ENCODE measurements at regions not wholly inside any gene's neighbourhood (a gene's known extent, or its start where the extent isn't known, plus 50 kb on each side); places are given as distances from the start of the nearest gene placed in this dataset.

DNA sequence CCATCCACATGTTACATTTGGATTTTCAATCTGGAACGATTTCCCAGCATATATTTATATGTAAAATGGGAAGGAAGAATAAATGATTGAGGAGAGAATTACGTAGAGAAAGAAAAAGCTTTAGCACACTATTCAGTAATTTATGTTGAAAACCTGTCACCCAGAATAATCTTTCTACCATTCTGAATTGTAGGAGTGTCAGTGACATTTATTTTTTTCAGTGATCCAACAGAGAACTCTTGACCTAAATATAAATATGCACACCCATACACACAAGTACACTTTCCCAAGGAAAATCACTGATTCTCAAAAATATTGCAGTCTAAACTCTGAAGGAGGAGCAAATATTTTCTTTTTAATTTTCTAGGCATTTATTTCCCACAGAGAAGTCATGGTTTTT is 140.2 kb upstream of the LRP1B start:
- Histone ChIP-seq H4K20me1 (ENCODE audit: insufficient read depth, low read length, poor library complexity, severe bottlenecking) (no peaks in the 10 kb centered on the region), H3K9ac (ENCODE audit: low read depth, low read length, poor library complexity, severe bottlenecking) (no peak overlapping the region), H3K9me2 (replicated peaks; ENCODE audit: low read depth, low read length) (no peaks in the 10 kb centered on the region), H3K9me3 (ENCODE audit: insufficient read depth, low read depth, low read length) (no peaks in the 10 kb centered on the region), H2AFZ (ENCODE audit: low read length) (no peak overlapping the region), H3K4me3 (ENCODE audit: low read length, poor library complexity, severe bottlenecking) (no peak overlapping the region), H3K4me2 (ENCODE audit: low read depth, low read length, poor library complexity, severe bottlenecking) (no peak overlapping the region), H3K79me2 (ENCODE audit: insufficient read depth, low read length) (no peaks in the 10 kb centered on the region), H3F3A (ENCODE audit: low read depth) (no peaks in the 10 kb centered on the region), H3K36me3 (ENCODE audit: insufficient read depth, low read length) (no peaks in the 10 kb centered on the region), H3K27me3 (ENCODE audit: insufficient read depth, low read length, poor library complexity, severe bottlenecking) (peaks cover 59% of the 10 kb centered on the region), H3K4me1 (ENCODE audit: insufficient read depth, low read length, poor library complexity, severe bottlenecking) (no peaks in the 10 kb centered on the region)
- TF ChIP-seq, protein P1, sequence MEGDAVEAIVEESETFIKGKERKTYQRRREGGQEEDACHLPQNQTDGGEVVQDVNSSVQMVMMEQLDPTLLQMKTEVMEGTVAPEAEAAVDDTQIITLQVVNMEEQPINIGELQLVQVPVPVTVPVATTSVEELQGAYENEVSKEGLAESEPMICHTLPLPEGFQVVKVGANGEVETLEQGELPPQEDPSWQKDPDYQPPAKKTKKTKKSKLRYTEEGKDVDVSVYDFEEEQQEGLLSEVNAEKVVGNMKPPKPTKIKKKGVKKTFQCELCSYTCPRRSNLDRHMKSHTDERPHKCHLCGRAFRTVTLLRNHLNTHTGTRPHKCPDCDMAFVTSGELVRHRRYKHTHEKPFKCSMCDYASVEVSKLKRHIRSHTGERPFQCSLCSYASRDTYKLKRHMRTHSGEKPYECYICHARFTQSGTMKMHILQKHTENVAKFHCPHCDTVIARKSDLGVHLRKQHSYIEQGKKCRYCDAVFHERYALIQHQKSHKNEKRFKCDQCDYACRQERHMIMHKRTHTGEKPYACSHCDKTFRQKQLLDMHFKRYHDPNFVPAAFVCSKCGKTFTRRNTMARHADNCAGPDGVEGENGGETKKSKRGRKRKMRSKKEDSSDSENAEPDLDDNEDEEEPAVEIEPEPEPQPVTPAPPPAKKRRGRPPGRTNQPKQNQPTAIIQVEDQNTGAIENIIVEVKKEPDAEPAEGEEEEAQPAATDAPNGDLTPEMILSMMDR (conservative IDR thresholded peaks at IDR 0.05; ENCODE audit: low read length): no peak
- TF ChIP-seq EZH2phosphoT487 (IDR thresholded peaks at IDR 0.05; ENCODE audit: borderline replicate concordance): no peak

DNA sequence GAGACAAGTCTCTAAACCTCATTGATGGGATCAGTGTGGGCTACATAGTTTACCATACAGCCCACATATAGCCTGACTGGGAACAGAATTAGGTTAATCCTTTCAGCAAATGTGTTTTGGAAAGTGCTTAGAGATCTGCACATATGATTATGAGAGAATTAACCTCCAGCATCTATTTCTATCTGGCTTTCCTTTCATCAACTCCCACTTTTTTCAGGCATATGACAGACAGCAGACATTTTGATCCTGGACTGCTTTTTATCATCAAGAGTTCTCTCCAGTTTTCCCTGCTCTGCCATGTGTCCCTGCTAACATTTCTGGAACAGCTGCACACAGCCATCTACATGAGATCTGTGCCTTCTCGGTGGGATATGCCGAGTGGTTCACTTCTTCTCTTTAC is 139.5 kb upstream of the LRP1B start:
- Histone ChIP-seq H3F3A (ENCODE audit: low read depth) (no peaks in the 10 kb centered on the region), H3K4me1 (ENCODE audit: insufficient read depth, low read length, poor library complexity, severe bottlenecking) (no peaks in the 10 kb centered on the region), H2AFZ (ENCODE audit: low read length) (no peak overlapping the region), H3K36me3 (ENCODE audit: insufficient read depth, low read length) (no peaks in the 10 kb centered on the region), H3K27me3 (ENCODE audit: insufficient read depth, low read length, poor library complexity, severe bottlenecking) (peaks cover 61% of the 10 kb centered on the region), H3K4me3 (ENCODE audit: low read length, poor library complexity, severe bottlenecking) (no peak overlapping the region), H3K9ac (ENCODE audit: low read depth, low read length, poor library complexity, severe bottlenecking) (no peak overlapping the region), H3K9me3 (ENCODE audit: insufficient read depth, low read depth, low read length) (no peaks in the 10 kb centered on the region), H3K79me2 (ENCODE audit: insufficient read depth, low read length) (no peaks in the 10 kb centered on the region), H4K20me1 (ENCODE audit: insufficient read depth, low read length, poor library complexity, severe bottlenecking) (no peaks in the 10 kb centered on the region), H3K4me2 (ENCODE audit: low read depth, low read length, poor library complexity, severe bottlenecking) (no peak overlapping the region), H3K9me2 (replicated peaks; ENCODE audit: low read depth, low read length) (no peaks in the 10 kb centered on the region)
- no peak for TF ChIP-seq EZH2phosphoT487 (IDR thresholded peaks at IDR 0.05; ENCODE audit: borderline replicate concordance)
- TF ChIP-seq, protein P1 (conservative IDR thresholded peaks at IDR 0.05; ENCODE audit: low read length): no peak

DNA sequence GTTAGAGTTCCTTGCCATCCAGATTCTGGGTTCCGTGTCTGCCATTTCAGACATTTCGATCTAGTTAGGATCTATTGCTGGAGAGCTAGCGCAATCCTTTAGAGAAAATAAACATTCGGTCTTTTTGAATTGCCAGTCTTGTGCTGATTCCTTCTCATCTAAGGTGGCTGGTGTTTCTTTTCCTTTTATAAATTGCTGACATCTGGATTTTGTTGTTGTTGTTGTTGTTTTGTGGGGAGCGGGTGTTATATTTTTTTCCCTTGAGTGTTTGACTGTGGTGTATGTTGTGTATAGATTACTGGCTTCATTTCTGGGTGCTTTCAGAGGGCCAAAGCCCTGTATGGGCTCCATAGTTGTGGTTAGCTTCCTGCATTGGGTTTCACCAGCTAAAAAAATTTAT is 128.5 kb upstream of the LRP1B start:
- no peaks in the 10 kb centered on the region for H3K36me3 ChIP-seq (ENCODE audit: insufficient read depth, low read length)
- no peak overlapping the region for H3K9ac ChIP-seq (ENCODE audit: low read depth, low read length, poor library complexity, severe bottlenecking)
- no peaks in the 10 kb centered on the region for H3K9me2 ChIP-seq (replicated peaks; ENCODE audit: low read depth, low read length)
- H3K27me3 ChIP-seq (ENCODE audit: insufficient read depth, low read length, poor library complexity, severe bottlenecking): peaks cover 87% of the 10 kb centered on the region
- no peak overlapping the region for H3K4me3 ChIP-seq (ENCODE audit: low read length, poor library complexity, severe bottlenecking)
- H3K79me2 ChIP-seq (ENCODE audit: insufficient read depth, low read length): no peaks in the 10 kb centered on the region
- H3K9me3 ChIP-seq (ENCODE audit: insufficient read depth, low read depth, low read length): no peaks in the 10 kb centered on the region; the same call in 1 of the 2 replicates
- H3K4me1 ChIP-seq (ENCODE audit: insufficient read depth, low read length, poor library complexity, severe bottlenecking): peaks cover 5% of the 10 kb centered on the region
- no peaks in the 10 kb centered on the region for H3F3A ChIP-seq (ENCODE audit: low read depth)
- H3K4me2 ChIP-seq (ENCODE audit: low read depth, low read length, poor library complexity, severe bottlenecking): no peak overlapping the region
- no peaks in the 10 kb centered on the region for H4K20me1 ChIP-seq (ENCODE audit: insufficient read depth, low read length, poor library complexity, severe bottlenecking)
- no peak for TF ChIP-seq EZH2phosphoT487 (IDR thresholded peaks at IDR 0.05; ENCODE audit: borderline replicate concordance)
- TF ChIP-seq, protein P1 (conservative IDR thresholded peaks at IDR 0.05; ENCODE audit: low read length): no peak
- no peak overlapping the region for H2AFZ ChIP-seq (ENCODE audit: low read length)

Measured in Loucy (cell line).